HG03520 (cell line): ENCODE measurements at regions not wholly inside any gene's neighbourhood (a gene's known extent, or its start where the extent isn't known, plus 50 kb on each side); places are given as distances from the start of the nearest gene placed in this dataset.
"Not testable (repeated sequence)": the region's sequence is repeated elsewhere in the genome, so short reads cannot be mapped to it uniquely, and the experiment has no call there.

Source experiments
- ATAC-seq: cut with Tn5 transposase; IDR thresholded peaks from one replicate; pipeline ENCODE4 v1.9.1; 2021; ENCODE audit warnings: mild to moderate bottlenecking, moderate library complexity; ENCODE audit not compliant: unreplicated experiment

DNA sequence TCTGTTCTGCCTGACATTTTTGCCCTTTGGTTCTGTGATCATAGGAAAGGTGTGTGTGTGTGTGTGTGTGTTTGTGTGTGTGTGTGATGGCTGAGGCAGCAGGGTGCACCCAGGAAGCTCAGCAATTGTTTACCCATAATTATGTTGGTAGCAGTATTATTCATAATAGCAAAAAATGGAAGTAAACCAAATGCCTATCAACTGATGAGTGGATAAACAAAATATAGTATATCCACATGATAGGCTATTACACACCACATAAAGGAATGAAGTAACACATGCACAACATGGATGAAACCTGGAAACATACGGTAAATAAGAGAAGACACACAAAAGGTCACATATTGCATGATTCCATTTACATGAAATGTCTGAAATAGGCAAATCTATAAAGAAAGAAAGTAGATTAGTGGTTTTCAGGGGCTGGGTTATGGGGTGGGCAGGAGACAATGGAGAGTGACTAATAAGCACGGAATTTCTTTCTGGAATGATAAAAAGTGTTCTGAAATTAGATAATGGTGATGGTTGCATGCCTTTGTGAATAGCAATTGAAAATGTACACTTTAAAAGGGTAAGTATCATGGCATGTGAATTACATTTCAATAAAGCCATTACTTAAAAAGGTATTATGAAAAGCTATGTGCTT is 167.2 kb downstream of the POLR2M start:
- no peak for ATAC-seq

DNA sequence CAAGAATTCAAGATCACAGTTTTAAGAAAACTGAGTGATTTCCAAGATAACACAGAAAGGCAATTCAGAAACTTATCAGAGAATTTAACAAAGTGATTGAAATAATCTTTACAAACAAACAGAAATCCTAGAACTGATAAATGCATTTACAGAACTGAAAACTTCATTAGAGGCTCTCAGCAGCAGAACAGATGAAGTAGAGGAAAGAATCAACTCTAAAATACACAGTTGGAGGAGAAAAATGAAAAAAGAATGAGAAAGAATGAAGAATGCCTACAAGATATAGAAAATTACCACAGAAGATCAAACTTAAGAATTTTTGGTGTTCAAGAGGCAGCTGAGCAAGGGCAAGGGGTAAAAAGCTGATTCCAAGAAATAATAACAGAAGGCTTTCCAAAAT is 168.8 kb downstream of the POLR2M start:
- ATAC-seq, result no peak

- ATAC-seq, result no peak
These were observed 172.1 kb downstream of the POLR2M start for GRCh38 chr15:57878573-57878972.

DNA sequence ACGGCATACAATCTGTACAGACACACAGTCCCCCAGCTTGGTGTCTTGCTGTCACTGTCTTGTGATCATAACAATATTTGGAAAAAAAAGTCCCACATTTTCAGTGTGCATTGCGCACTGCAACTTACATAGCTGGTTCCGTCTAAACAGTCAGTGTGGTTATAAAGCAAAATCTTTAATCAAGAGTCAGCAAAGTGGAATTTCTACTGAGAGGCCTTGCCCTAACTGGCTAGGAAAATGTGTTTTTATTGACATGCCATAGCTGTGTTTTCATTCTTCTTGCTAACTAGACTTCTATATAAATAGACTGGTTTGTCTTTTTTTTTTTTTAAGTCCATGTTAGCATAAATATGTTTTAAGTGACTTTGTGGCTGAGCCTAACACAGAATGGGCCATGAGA is 174.8 kb downstream of the POLR2M start:
- no peak for ATAC-seq

GRCh38 chr15:57881972-57882371 is 175.5 kb downstream of the POLR2M start:
- ATAC-seq, result no peak

GRCh38 chr15:57883701-57884100 is 177.2 kb downstream of the POLR2M start:
- no peak for ATAC-seq

DNA sequence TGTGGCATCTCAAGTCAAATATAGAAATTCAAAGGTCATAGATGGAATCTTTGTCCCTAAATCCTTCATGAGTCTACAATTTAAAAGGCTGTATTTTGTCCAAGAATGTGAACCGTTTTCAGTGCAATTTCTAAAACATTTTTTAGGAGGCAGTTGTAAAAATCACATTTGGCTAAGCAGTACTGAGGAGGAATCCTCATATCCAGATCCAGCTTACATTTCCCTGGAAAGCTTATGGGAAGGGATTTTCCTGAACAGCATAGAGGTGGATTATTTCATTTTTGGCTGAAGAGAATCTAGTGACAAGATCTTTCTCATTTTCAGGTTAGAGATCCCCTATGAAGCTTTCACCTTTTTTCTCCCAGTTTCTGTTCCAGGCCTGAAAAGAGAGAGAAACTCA is 178.4 kb downstream of the POLR2M start:
- no peak for ATAC-seq

DNA sequence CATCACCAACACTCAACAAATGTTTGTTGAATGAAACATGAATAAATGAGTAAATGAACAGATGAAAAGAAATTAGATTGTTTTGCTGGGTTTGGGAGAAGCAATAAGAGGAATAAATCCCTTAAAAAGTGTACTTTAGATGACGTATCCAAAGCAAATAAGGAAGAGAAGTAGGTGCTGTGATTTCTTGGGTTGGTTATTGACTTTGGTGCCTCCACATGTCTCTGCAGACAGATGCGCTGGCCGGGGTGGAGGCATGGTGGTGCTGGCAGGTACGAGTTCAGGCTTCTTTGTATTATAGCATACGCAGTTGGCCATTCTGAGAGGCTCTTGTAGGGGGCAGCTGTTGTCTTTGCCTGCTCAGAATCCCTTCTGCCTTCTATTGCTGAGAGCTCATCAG is 178.9 kb downstream of the POLR2M start:
- ATAC-seq, result no peak

- no peak for ATAC-seq
These were observed 177.7 kb downstream of the ALDH1A2 start for GRCh38 chr15:57887825-57888224.

DNA sequence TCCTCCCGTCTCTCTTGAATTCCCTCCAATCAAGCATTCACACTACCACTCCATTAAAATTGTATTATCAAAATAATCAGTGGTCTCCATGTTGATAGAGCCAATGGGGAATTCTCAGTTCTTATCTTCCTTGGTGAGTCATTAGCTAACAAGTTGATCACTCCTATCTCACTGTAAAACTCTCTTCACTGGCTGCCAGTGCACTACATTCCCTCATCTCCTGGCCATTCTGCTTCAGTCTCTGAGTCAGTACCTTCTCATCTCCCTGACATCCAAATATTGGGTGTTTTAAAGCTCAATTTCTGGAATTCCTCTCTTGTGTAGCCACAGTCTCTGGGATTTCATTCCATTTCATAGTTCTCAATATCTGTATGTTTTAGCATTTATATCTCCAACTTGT is 175.2 kb downstream of the ALDH1A2 start:
- ATAC-seq, result no peak

GRCh38 chr15:57890878-57891277 is 174.6 kb downstream of the ALDH1A2 start:
- no peak for ATAC-seq

DNA sequence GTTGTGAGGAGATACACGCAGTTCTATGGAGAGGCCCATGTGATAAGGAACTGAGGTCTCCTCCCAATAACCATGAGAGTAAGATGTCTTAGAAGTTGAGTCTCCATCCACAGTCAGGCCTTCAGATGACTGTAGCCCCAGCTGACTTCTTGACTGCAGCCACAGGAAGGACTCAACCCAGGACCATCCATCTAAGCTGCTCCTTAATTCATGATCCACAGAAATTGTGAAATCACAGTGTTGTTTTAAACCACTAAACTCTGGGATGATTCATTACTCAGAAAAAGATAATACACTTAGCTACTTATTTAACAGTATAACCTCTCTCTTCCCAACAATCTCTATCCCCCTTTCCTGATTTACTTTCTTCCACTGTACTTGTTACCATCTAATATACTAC is 173.3 kb downstream of the ALDH1A2 start:
- ATAC-seq, result no peak

DNA sequence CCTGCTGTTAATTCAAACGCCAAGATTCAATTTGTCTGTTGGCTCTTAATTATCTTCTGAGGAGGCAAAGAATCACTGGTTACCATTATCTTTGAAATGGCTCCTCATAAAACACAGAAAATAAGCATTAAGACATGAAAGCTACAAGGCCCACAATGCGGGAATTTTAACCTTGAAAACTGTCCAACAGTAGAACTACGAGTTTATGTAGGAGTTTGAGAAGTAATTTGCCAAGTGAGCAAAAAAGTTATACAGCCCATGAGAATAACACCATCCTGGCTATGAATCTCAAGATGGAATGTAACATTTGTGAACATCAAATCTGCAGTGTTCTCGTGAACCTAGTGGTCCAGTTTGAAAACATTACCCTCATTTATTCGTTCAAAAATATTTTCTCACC is 172.5 kb downstream of the ALDH1A2 start:
- ATAC-seq, result no peak

- no peak for ATAC-seq
These were observed 170.2 kb downstream of the ALDH1A2 start for GRCh38 chr15:57895291-57895690.

DNA sequence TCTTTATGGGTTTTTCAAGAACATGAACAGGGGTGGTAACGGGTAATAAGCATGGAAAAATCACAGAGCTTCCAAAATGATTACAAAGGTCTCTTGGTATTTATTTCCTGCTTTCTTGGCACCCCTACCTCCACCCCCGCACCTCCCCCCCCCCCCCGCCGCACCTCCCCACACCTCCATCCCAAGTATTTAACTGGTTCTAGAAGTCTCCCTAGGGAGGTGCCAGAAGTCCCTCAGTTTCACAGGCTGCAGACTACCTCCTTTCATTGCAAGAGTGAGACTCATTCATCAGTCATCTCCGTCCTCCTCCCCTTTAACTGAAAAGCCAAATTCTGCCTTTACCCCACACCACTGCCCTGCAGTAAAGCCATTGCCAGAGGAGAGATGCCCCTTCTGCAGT is 169.4 kb downstream of the ALDH1A2 start:
- no peak for ATAC-seq

DNA sequence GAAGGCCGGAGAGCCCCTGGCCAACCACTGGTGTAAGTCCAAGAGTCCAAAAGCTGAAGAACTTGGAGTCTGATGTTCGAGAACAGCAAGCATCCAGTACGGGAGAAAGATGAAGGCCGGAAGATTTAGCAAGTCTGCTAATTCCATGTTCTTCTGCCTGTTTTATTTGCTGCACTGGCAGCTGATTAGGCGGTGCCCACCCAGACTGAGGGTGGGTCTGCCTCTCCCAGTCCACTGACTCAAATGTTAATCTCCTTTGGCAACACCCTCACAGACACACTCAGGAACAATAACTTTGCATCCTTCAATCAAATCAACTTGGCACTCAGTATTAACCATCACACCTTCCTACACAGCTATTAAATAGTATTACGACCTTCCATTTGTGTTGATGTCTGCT is 168.6 kb downstream of the ALDH1A2 start:
- ATAC-seq, result not testable (repeated sequence)

DNA sequence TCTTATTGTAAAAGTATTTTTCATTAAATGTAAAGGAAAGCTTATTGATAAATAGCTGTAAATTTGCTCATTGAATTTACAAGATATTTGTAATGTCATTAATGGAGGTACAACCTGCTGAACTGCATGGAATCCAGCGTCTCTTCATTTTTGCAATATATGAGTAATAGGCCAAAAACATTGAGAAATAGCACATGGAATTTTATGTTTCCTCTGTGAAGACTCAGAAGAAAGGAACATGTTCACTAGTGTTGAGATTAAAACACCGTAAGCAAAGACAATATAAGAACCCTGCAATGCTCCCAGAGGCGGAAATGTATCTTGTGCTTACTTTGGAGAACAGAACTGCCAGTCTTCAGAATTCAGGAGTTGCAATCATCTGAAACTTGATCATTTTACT is 167.6 kb downstream of the ALDH1A2 start:
- ATAC-seq, result no peak

DNA sequence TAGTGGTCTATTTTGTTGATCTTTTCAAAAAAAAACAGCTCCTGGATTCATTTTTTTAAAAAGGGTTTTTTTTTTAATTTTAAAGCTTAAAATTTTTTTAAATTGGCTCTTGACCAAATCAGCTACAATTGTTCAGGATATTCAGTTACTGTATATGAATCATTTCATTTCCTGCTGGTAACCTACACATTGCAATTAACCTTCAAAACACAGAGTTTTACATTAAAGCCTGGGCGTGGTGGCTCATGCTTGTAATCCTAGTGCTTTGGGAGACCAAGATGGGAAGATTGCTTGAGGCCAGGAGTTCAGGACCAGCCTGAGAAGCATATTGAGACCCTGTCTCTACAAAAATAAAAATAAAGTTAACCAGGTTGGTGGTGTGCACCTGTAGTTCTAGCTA is 163.4 kb downstream of the ALDH1A2 start:
- ATAC-seq, result no peak
